Liver (tissue), 8 donors: ENCODE measurements at regions not wholly inside any gene's neighbourhood (a gene's known extent, or its start where the extent isn't known, plus 50 kb on each side); places are given as distances from the start of the nearest gene placed in this dataset.

ENCODE experiments used
- DNase-seq: peaks from one replicate; pipeline ENCODE4 v3.0.0-alpha.2; 2017; ENCODE audit warnings: low spot score
- H3K27ac ChIP-seq, 2 donors: one replicate each; pipeline ENCODE4 v1.7.0; 2013; ENCODE audit warnings: inconsistent platforms in 2 of 2, low read length in 2 of 2, control low read depth in 1 of 2, low read depth in 1 of 2, mild to moderate bottlenecking in 1 of 2
- H3K27me3 ChIP-seq, 4 donors: one replicate each; pipeline versions ENCODE4 v1.6.1 to v1.7.0; 2013; ENCODE audit warnings: low read length in 3 of 4, inconsistent platforms in 1 of 4, mild to moderate bottlenecking in 1 of 4, moderate library complexity in 1 of 4; ENCODE audit not compliant: control insufficient read depth in 4 of 4, insufficient read depth in 4 of 4
- H3K36me3 ChIP-seq, 4 donors: one replicate each; pipeline versions ENCODE4 v1.6.1 to v1.7.0; 2013; ENCODE audit warnings: low read length in 3 of 4, mild to moderate bottlenecking in 3 of 4, low read depth in 1 of 4, moderate library complexity in 1 of 4; ENCODE audit not compliant: control insufficient read depth in 4 of 4, insufficient read depth in 3 of 4
- H3K4me1 ChIP-seq, 4 donors: one replicate each; pipeline versions ENCODE4 v1.6.1 to v1.7.0; 2013; ENCODE audit warnings: low read length in 3 of 4, mild to moderate bottlenecking in 3 of 4, moderate library complexity in 1 of 4; ENCODE audit not compliant: control insufficient read depth in 4 of 4, insufficient read depth in 4 of 4
- H3K4me3 ChIP-seq, 3 donors: one replicate each; pipeline versions ENCODE4 v1.6.1 to v1.7.0; 2013; ENCODE audit warnings: low read length in 3 of 3, control low read depth in 1 of 3, low read depth in 1 of 3, mild to moderate bottlenecking in 1 of 3
- H3K9ac ChIP-seq, 2 donors: one replicate each; pipeline ENCODE4 v1.7.0; 2013; ENCODE audit warnings: low read length in 2 of 2, mild to moderate bottlenecking in 2 of 2, moderate library complexity in 2 of 2, control low read depth in 1 of 2, low read depth in 1 of 2
- H3K9me3 ChIP-seq, 4 donors: one replicate each; pipeline versions ENCODE4 v1.6.1 to v1.7.0; 2013; ENCODE audit warnings: low read length in 3 of 4; ENCODE audit not compliant: control insufficient read depth in 4 of 4
- CTCF ChIP-seq: fragments of 150-350 bp; IDR thresholded peaks from 2 replicates; pipeline ENCODE4 v1.5.1; 2017; ENCODE audit warnings: improper control_type of control experiment, low read depth, low read length; ENCODE audit not compliant: missing input control
- EGR1 ChIP-seq, 2 donors: IDR thresholded peaks; 2 replicates each; pipeline ENCODE4 v1.6.1; 2016 to 2018; ENCODE audit warnings: antibody characterized with exemption in 2 of 2, low read depth in 2 of 2
- GABPA ChIP-seq, 2 donors: IDR thresholded peaks in 1 of 2; conservative IDR thresholded peaks in 1 of 2; 2 replicates each; pipeline ENCODE4 v1.6.1; 2016; ENCODE audit warnings: antibody characterized with exemption in 2 of 2, mild to moderate bottlenecking in 1 of 2, moderate library complexity in 1 of 2
- JUND ChIP-seq, 2 donors: IDR thresholded peaks; 2 replicates each; pipeline ENCODE4 v1.6.1; 2016; ENCODE audit warnings: antibody characterized with exemption in 2 of 2
- NR2F2 ChIP-seq: IDR thresholded peaks from 2 replicates; pipeline ENCODE4 v1.6.1; 2016; ENCODE audit warnings: antibody characterized with exemption
- RAD21 ChIP-seq, 2 donors: IDR thresholded peaks; 2 replicates each; pipeline ENCODE4 v1.6.1; 2016; ENCODE audit warnings: antibody characterized with exemption in 2 of 2, mild to moderate bottlenecking in 2 of 2
- SP1 ChIP-seq: IDR thresholded peaks from 2 replicates; pipeline ENCODE4 v1.6.1; 2018; ENCODE audit warnings: antibody characterized with exemption, mild to moderate bottlenecking
- TAF1 ChIP-seq: conservative IDR thresholded peaks from 2 replicates; pipeline ENCODE4 v1.6.1; 2016; ENCODE audit warnings: antibody characterized with exemption, mild to moderate bottlenecking
- WGBS: extraction: QIAGEN DNeasy Blood & Tissue Kit; methylation state at CpG from one replicate; pipeline ENCODE4 v1.1.7; 2013; 5-methylcytosine and 5-hydroxymethylcytosine counted together
- TF ChIP-seq, protein P1 (sequence below): IDR thresholded peaks from 2 replicates; pipeline ENCODE4 v1.6.1; 2016; ENCODE audit warnings: antibody characterized with exemption
- TF ChIP-seq, protein P2 (sequence below): IDR thresholded peaks from 2 replicates; pipeline ENCODE4 v1.6.1; 2016; ENCODE audit warnings: antibody characterized with exemption
- TF ChIP-seq, protein P3 (sequence below): IDR thresholded peaks from 2 replicates; pipeline ENCODE4 v1.6.1; 2016; ENCODE audit warnings: antibody characterized with exemption, mild to moderate bottlenecking
- donor health status: healthy.
- donor health status: healthy.
- donor health status: healthy.
- donor health status: healthy.
- donor health status: healthy.

- no peak overlapping the region for H3K27ac ChIP-seq
- no peaks in the 10 kb centered on the region for H3K4me1 ChIP-seq
- H3K4me3 ChIP-seq = no peak overlapping the region
- TF ChIP-seq GABPA (IDR thresholded peaks at IDR 0.05 in 1 of 2, conservative IDR thresholded peaks at IDR 0.05 in 1 of 2) (no peak), TAF1 (no peak)
- TF ChIP-seq, protein P1, sequence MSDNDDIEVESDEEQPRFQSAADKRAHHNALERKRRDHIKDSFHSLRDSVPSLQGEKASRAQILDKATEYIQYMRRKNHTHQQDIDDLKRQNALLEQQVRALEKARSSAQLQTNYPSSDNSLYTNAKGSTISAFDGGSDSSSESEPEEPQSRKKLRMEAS = no peak
- TF ChIP-seq, protein P2, sequence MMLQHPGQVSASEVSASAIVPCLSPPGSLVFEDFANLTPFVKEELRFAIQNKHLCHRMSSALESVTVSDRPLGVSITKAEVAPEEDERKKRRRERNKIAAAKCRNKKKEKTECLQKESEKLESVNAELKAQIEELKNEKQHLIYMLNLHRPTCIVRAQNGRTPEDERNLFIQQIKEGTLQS = no peak
- no peak overlapping the region for H3K9ac ChIP-seq
- no peaks in the 10 kb centered on the region for H3K9me3 ChIP-seq
- no peaks in the 10 kb centered on the region for H3K36me3 ChIP-seq
- DNase-seq = no peak
- no peaks in the 10 kb centered on the region for H3K27me3 ChIP-seq
- 84% methylated on average over 10 of the region's 10 CpGs for WGBS
These were observed 217.9 kb downstream of the GLRX3 start for GRCh38 chr10:130353928-130354572.

- no peaks in the 10 kb centered on the region for H3K36me3 ChIP-seq
- H3K9me3 ChIP-seq = no peaks in the 10 kb centered on the region
- WGBS = 91% methylated on average over 8 of the region's 8 CpGs
- TF ChIP-seq RAD21 (IDR thresholded peaks at IDR 0.05) (no peak), CTCF (no peak), JUND (IDR thresholded peaks at IDR 0.05) (no peak), EGR1 (IDR thresholded peaks at IDR 0.05; ENCODE audit: low read depth in 2 of 2) (no peak), SP1 (no peak), NR2F2 (no peak)
- TF ChIP-seq, protein P3, sequence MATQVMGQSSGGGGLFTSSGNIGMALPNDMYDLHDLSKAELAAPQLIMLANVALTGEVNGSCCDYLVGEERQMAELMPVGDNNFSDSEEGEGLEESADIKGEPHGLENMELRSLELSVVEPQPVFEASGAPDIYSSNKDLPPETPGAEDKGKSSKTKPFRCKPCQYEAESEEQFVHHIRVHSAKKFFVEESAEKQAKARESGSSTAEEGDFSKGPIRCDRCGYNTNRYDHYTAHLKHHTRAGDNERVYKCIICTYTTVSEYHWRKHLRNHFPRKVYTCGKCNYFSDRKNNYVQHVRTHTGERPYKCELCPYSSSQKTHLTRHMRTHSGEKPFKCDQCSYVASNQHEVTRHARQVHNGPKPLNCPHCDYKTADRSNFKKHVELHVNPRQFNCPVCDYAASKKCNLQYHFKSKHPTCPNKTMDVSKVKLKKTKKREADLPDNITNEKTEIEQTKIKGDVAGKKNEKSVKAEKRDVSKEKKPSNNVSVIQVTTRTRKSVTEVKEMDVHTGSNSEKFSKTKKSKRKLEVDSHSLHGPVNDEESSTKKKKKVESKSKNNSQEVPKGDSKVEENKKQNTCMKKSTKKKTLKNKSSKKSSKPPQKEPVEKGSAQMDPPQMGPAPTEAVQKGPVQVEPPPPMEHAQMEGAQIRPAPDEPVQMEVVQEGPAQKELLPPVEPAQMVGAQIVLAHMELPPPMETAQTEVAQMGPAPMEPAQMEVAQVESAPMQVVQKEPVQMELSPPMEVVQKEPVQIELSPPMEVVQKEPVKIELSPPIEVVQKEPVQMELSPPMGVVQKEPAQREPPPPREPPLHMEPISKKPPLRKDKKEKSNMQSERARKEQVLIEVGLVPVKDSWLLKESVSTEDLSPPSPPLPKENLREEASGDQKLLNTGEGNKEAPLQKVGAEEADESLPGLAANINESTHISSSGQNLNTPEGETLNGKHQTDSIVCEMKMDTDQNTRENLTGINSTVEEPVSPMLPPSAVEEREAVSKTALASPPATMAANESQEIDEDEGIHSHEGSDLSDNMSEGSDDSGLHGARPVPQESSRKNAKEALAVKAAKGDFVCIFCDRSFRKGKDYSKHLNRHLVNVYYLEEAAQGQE = no peak
- no peaks in the 10 kb centered on the region for H3K27me3 ChIP-seq
- H3K27ac ChIP-seq = no peak overlapping the region
- no peaks in the 10 kb centered on the region for H3K4me1 ChIP-seq
- H3K9ac ChIP-seq = no peak overlapping the region
- H3K4me3 ChIP-seq = no peak overlapping the region
- no peak for DNase-seq
These were observed 218.4 kb downstream of the GLRX3 start for GRCh38 chr10:130354573-130354954.
